Posterior vena cava (tissue), 2 donors: ENCODE measurements at regions not wholly inside any gene's neighbourhood (a gene's known extent, or its start where the extent isn't known, plus 50 kb on each side); places are given as distances from the start of the nearest gene placed in this dataset.

Experiments
- DNase-seq: peaks from one replicate; pipeline ENCODE4 v3.0.0-alpha.2; 2020; ENCODE audit warnings: low spot score
- intact Hi-C, 2 donors: fragments of 100-400 bp; cut with DNase I; formaldehyde crosslinking; loops; one replicate each; pipeline versions ENCODE4 v1.14.1 to v1.14.2; 2022 to 2023
- donor health status: DM: yes; HTN: yes; CAD: no.
- donor health status: DM: yes; HTN: yes; CAD: no.

GRCh38 chr2:20553580-20553979, 97.3 kb downstream of the HS1BP3 start:
- DNase-seq: no peak

GRCh38 chr2:20555954-20556353, 94.9 kb downstream of the HS1BP3 start:
- intact Hi-C loops: no loop called here
- no peak for DNase-seq

More at GRCh38 chr2:20553580-20553979, 97.3 kb downstream of the HS1BP3 start:
- intact Hi-C loops: no loop called here

DNA sequence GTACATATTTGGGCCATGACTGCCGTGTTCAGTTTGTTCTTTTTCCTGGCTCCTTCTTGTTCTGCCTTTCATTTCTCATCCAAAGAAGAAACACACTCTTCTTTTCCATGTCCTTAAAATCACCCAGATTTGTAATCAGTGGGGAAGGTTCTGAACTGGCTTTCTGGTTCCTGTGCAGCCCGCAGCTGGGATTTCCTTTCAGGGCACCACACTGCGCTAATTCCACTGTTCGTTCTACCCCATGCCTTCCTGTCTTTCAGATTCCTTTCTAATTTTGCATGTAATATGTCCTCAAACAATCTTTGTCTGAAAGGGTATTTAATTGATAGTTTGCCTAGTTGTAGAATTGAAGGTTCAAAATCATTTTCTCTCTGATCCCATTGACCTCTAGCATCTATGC, 94.1 kb downstream of the HS1BP3 start:
- intact Hi-C loops: no loop called here
- no peak for DNase-seq

- intact Hi-C loops: no loop called here
- DNase-seq: no peak
These were observed 93.7 kb downstream of the HS1BP3 start for GRCh38 chr2:20557226-20557625.

GRCh38 chr2:20557635-20558034, 93.3 kb downstream of the HS1BP3 start:
- intact Hi-C loops: no loop called here
- DNase-seq: no peak

- intact Hi-C loops: no loop called here
- DNase-seq: no peak
These were observed 92.3 kb downstream of the HS1BP3 start for GRCh38 chr2:20558391-20559150.

- intact Hi-C loops: no loop called here
- no peak for DNase-seq
These were observed 91.6 kb downstream of the HS1BP3 start for GRCh38 chr2:20559277-20559676.

DNA sequence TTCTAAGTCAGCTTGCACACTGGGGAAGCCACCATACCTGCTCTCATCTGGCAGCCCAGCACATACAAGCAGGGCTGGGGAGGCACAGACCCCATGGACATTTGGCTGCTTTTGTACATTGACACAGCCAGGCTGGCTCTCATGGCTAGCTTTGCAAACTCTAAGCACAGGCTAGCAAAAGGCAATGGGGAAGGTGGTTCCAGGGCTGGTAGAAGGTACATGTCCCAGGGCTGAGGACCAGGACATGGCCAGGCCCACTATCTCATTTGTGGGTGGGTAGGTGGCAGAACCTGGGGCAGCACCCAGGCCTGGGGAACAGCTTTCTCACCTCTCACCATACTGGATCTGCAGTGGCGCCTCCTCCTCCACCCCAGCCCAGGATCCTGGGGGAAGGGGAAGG, 90.9 kb downstream of the HS1BP3 start:
- no peak for DNase-seq
- intact Hi-C loops: no loop called here

- peak; percentile 54 for DNase-seq
- intact Hi-C loops: no loop called here
These were observed 89.8 kb downstream of the HS1BP3 start for GRCh38 chr2:20560891-20561636.

DNA sequence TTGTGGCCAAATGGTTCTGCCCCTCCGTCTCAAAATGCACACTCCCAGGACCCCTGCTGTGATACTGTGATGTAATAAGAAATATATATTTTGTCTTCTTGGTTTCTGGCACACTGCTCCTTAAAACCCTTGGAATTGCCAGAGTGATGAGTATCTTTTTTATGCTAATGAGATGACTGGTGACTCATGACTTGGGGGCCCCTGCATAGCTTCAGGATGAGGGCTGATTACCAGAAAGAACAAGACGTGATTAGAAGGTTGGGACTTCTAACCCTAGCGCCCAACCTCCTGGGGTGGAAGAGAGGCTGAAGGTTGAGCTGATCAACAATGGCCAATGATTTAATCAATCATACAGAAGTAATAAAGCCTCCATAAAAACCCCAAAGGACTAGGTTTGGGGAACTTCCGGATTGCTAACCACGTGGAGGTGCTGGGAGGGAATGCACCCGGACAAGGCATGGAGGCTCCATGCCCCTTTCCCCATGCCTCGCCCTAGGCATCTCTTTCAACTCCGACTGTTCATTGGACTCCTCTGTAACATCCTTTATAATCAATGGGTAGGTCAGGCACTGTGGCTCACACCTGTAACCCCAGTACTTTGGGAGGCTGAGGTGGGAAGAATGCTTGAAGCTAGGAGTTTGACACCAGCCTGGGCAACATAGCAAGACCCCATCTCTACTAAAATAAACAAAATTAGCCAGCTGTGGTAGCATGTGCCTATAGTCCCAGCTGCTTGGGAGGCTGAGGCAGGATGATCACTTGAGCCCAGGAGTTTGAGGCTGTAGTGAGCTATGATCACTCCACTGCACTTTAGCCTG, 89.1 kb downstream of the HS1BP3 start:
- intact Hi-C loops: no loop called here
- no peak for DNase-seq

DNA sequence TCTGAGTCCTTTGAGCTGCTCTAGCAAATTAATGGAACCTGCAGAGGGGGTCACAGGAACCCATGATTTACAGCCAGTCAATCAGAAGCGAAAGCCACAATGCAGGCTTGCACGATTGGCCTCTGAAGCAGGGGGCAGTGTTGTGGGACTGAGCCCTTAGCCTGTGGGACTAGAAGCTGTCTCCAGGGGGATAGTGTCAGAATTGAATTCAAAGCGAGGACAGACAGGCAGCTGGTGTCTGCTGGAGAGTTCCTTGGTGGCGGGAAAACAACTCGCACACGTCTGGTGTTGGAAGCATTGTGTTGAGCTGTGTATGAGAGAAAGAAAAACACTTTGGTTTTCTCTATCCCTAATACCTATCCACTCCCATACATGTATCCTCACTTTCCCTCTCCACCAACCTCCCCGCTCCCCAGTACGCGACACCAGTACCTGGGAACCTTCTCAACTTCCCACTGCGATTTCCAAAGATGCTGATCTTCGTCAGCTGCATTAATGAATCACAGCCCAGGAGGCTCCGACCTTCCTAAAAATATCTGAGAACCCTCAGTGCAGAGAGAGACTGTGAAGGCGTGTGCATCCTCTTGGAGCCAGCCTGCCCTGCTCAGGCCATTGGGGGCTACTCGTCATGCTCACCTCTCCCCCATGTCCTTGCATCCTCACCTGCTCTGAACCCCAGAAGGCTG, 88.2 kb downstream of the HS1BP3 start:
- no peak for DNase-seq
- intact Hi-C loops: no loop called here

- no peak for DNase-seq
- intact Hi-C loops: no loop called here
These were observed 87.6 kb downstream of the HS1BP3 start for GRCh38 chr2:20563251-20563650.

DNA sequence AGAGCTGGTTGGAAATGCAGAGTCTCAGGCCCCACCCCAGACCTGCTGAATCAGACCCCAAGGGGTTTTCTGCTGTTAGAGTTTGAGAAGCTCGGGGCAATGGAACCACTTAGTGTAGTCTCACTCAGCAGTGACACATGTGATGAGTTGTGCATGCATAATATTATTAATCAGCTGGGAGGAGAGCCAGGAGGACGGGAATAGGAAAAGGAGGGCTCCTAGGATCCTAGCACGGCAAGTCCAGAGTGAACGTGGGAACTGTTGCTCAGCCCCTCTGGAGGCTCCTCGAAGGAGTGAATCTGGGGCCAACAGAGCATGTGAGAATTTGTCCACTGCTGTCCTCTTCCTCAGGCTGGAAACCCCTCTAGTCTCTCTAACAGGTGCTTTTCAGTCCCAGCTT, 87.1 kb downstream of the HS1BP3 start:
- intact Hi-C loops: no loop called here
- no peak for DNase-seq

GRCh38 chr2:20565101-20565622, 85.7 kb downstream of the HS1BP3 start:
- peak; percentile 62 for DNase-seq
- intact Hi-C loops: no loop called here

GRCh38 chr2:20565623-20566236, 85.2 kb downstream of the HS1BP3 start:
- intact Hi-C loops: no loop called here
- peak; percentile 81 for DNase-seq

GRCh38 chr2:20566331-20566730, 84.6 kb downstream of the HS1BP3 start:
- intact Hi-C loops: no loop called here
- DNase-seq: no peak

DNA sequence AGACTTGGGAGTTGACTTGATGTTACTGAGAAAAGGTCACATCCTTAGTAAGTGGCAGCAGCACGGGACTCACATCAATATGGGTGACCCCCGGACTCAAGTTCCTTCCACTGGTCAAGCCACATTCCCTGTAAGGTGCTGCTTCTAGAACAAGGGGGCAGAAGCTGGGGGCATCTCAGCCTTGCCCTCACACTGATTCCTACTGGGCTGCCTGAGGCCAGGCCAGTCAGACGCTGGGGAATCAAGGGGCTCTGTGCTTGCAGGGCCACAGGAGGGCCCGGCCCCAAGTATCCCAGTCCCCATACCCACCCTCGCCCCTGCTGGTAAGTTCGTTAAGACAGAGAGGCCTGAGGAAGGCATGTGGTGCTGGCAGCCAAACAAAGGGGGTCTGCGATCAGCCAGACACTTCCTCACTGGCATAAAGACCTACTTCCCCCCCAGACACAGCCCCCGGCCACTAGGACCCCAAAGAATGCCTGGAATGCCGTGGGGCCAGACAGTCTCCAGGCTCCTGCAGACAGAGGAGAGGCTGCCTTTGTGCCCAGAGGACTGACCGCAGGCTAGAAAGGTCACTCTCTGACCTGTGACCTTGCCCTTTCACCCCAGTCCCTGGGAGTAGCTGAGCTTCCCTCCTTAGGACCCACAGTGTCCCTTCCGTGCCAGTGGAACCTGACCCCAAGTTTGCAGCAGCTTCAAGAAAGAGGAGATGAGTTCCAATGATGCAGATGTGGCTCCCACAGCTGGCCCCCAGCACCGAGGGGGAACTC, 83.6 kb downstream of the HS1BP3 start:
- DNase-seq: peak; percentile 76
- intact Hi-C loops: no loop called here
